Peyer's patch (tissue), 4 donors: ENCODE measurements at regions not wholly inside any gene's neighbourhood (a gene's known extent, or its start where the extent isn't known, plus 50 kb on each side); places are given as distances from the start of the nearest gene placed in this dataset.

Experiments
- DNase-seq, 3 donors: peaks; one replicate each; pipeline ENCODE4 v3.0.0-alpha.2; 2017 to 2019
- H3K27ac ChIP-seq, 4 donors: fragments of 200-600 bp; sonication (generic); one replicate each; pipeline ENCODE4 v1.5.1; 2016 to 2019
- H3K27me3 ChIP-seq, 2 donors: fragments of 200-600 bp; sonication (generic); one replicate each; pipeline ENCODE4 v1.5.1; 2019
- H3K36me3 ChIP-seq, 3 donors: fragments of 200-600 bp; sonication (generic); one replicate each; pipeline ENCODE4 v1.5.1; 2016 to 2019
- H3K4me1 ChIP-seq, 4 donors: fragments of 200-600 bp; sonication (generic); one replicate each; pipeline ENCODE4 v1.5.1; 2016 to 2019
- H3K4me3 ChIP-seq, 4 donors: fragments of 200-600 bp; sonication (generic); 1 replicate in 3 of 4; 2 replicates in 1 of 4; pipeline ENCODE4 v1.5.1; 2016 to 2019; ENCODE audit warnings: mild to moderate bottlenecking in 1 of 4
- H3K9me3 ChIP-seq, 4 donors: fragments of 200-600 bp; sonication (generic); one replicate each; pipeline ENCODE4 v1.5.1; 2016 to 2019; ENCODE audit warnings: mild to moderate bottlenecking in 1 of 4
- POLR2A ChIP-seq, 2 donors: fragments of 450-650 bp; IDR thresholded peaks; one replicate each; pipeline ENCODE4 v1.5.1; 2017; ENCODE audit warnings: antibody characterized with exemption in 2 of 2, mild to moderate bottlenecking in 2 of 2, moderate library complexity in 2 of 2
- TF ChIP-seq, protein P1 (sequence below), 6 experiments: fragments of 450-650 bp in 4 of 6; fragments of 200-600 bp in 2 of 6; sonication (generic) in 1 of 6; IDR thresholded peaks; one replicate each; pipeline ENCODE4 v1.5.1; 2017 to 2019; ENCODE audit warnings: antibody characterized with exemption in 6 of 6, mild to moderate bottlenecking in 3 of 6, moderate library complexity in 1 of 6

DNA sequence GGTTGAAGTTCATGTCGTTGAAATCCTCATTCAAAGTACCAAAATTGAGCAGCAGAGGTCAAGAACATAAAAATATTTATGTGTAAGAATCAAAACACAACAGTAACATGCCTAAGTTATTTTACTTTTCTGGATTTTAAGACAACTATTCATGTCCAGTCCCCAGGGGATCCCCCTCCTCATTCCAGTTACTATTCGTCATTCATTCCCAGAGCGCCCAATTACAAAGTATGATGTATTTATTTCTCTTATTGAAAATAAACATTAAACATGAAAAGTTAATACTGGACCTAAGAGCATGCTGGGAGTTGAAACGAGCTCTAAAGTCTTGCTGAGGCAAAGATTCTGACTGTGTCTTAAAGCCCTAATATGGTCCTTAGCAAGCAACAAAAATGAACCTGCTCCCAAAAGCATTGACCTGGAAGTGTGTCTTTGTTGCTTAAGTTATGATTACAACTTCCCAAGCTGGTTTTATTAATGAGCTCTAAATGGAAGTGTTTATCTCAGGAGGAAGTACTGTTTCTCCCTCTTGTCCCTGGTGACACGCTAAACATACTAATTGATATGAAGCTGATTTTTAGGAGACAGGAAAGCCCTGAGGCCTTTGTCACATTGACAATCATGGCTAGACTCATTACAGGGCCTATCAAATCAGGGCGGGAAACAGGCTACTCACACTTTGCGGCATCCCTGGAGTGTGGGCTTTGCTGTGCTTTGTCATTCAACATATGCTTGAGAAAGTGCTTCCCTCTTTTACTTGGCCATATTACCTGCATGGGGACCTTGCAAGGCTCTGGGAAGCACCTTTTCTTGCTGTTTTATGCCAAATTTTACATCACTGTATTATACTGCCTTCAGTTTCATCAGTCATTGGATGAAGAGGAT is 192.2 kb upstream of the DTNBP1 start:
- TF ChIP-seq, protein P1, sequence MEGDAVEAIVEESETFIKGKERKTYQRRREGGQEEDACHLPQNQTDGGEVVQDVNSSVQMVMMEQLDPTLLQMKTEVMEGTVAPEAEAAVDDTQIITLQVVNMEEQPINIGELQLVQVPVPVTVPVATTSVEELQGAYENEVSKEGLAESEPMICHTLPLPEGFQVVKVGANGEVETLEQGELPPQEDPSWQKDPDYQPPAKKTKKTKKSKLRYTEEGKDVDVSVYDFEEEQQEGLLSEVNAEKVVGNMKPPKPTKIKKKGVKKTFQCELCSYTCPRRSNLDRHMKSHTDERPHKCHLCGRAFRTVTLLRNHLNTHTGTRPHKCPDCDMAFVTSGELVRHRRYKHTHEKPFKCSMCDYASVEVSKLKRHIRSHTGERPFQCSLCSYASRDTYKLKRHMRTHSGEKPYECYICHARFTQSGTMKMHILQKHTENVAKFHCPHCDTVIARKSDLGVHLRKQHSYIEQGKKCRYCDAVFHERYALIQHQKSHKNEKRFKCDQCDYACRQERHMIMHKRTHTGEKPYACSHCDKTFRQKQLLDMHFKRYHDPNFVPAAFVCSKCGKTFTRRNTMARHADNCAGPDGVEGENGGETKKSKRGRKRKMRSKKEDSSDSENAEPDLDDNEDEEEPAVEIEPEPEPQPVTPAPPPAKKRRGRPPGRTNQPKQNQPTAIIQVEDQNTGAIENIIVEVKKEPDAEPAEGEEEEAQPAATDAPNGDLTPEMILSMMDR (IDR thresholded peaks at IDR 0.05) = no peak
- no peak for TF ChIP-seq POLR2A (IDR thresholded peaks at IDR 0.05)
- H3K4me3 ChIP-seq = no peak overlapping the region

DNA sequence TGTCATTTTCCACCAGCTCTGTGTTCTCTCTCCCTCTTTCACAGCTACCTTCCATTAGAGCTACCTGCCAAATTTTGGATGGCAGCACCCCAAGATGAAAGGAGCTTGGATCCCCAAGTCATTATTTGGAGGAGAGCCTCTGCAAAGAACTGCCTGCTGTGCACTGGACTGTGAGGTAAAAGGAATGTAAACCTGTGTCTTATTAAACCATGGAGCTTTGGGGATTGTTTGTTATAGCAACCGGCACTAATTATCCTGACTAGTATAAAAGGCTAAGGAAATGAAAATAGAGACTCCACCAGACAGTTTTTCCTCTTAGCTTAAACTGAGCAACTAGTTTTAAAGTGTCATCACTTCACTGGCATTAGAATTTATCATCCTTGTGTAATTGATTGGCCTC is 191.6 kb upstream of the DTNBP1 start:
- H3K27me3 ChIP-seq = no peaks in the 10 kb centered on the region
- H3K4me3 ChIP-seq = no peak overlapping the region
- DNase-seq = no peak
- H3K9me3 ChIP-seq = no peaks in the 10 kb centered on the region
- no peak for TF ChIP-seq POLR2A (IDR thresholded peaks at IDR 0.05)
- TF ChIP-seq, protein P1 (IDR thresholded peaks at IDR 0.05) = no peak
- H3K4me1 ChIP-seq = no peaks in the 10 kb centered on the region
- no peaks in the 10 kb centered on the region for H3K36me3 ChIP-seq
- H3K27ac ChIP-seq = no peak overlapping the region

More for the DNA sequence above, 192.2 kb upstream of the DTNBP1 start:
- no peak for DNase-seq
- Histone ChIP-seq H3K9me3 (no peaks in the 10 kb centered on the region), H3K27ac (no peak overlapping the region), H3K27me3 (no peaks in the 10 kb centered on the region), H3K4me1 (no peaks in the 10 kb centered on the region), H3K36me3 (no peaks in the 10 kb centered on the region)

DNA sequence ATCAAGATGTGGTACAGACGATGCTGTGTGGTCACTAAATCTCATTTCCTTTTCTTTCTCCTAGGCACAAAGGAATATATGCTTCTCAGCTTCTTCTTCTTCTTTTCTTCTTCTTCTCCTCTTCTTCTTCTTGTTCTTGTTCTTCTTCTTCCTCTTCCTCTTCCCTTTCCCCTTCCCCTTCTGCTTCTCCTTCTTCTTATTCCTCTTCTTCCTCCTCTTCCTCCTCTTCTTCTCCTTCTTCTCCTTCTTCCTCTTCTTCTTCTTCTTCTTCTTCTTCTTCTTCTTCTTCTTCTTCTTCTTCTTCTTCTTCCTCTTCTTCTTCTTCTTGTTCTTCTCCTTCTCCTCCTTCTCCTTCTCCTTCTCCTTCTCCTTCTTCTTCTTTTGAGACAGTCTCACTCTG is 190.4 kb upstream of the DTNBP1 start:
- no peak for DNase-seq
- no peaks in the 10 kb centered on the region for H3K9me3 ChIP-seq

DNA sequence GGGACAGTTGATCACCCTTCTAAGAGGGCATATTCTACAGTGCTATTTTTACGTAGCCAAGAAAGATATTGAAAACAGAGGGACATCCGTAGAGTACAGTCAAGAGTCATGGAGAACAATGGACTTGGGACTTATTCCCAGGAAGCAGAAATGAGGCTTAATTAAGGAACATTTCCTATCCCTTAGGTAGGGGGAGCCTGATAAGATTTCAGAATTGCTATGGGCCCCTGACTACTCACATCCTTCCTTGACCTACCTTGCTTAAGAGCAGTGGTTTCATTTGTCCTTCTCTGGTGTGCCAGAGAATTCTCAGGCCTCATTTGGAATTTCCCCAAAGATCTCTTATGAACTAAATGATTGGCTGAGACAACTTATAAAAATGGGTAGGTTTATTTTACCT is 189.5 kb upstream of the DTNBP1 start:
- DNase-seq = no peak
- no peak overlapping the region for H3K27ac ChIP-seq
- H3K9me3 ChIP-seq = no peaks in the 10 kb centered on the region
- H3K27me3 ChIP-seq = no peaks in the 10 kb centered on the region
- H3K4me1 ChIP-seq = no peaks in the 10 kb centered on the region
- no peak overlapping the region for H3K4me3 ChIP-seq
- no peak for TF ChIP-seq POLR2A (IDR thresholded peaks at IDR 0.05)
- TF ChIP-seq, protein P1 (IDR thresholded peaks at IDR 0.05) = no peak
- H3K36me3 ChIP-seq = no peaks in the 10 kb centered on the region

More for the DNA sequence above, 190.4 kb upstream of the DTNBP1 start:
- Histone ChIP-seq H3K36me3 (no peaks in the 10 kb centered on the region), H3K27ac (no peak overlapping the region), H3K4me1 (no peaks in the 10 kb centered on the region), H3K27me3 (no peaks in the 10 kb centered on the region), H3K4me3 (no peak overlapping the region)
- TF ChIP-seq, protein P1 (IDR thresholded peaks at IDR 0.05) = no peak
- TF ChIP-seq POLR2A (IDR thresholded peaks at IDR 0.05) = no peak

DNA sequence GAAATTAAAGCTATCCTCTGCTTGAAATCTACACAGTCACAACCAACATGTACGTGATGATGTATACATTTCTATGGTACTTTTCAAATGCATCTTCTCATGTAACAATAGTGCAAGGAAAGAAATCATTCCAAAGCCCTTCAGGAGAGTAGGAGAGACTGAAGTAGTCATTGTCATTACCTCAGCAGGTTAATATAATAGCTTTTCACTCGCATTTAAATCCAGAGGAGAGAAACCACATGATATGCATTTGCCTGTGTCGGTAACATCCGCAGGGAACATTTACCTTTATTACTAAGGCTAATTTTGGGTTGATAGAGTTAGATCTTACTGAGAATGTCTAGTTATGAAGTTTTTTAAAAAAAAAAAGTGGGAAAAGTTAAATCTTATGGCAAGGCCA is 186.6 kb upstream of the DTNBP1 start:
- Histone ChIP-seq H3K36me3 (no peaks in the 10 kb centered on the region), H3K27ac (no peak overlapping the region), H3K9me3 (no peaks in the 10 kb centered on the region), H3K4me3 (no peak overlapping the region), H3K4me1 (no peaks in the 10 kb centered on the region), H3K27me3 (no peaks in the 10 kb centered on the region)
- DNase-seq = no peak
- TF ChIP-seq POLR2A (IDR thresholded peaks at IDR 0.05) = no peak
- TF ChIP-seq, protein P1 (IDR thresholded peaks at IDR 0.05) = no peak
